ENCODE measurements at regions not wholly inside any gene's neighbourhood (a gene's known extent, or its start where the extent isn't known, plus 50 kb on each side); places are given as distances from the start of the nearest gene placed in this dataset.

GRCh38 chr17:14919631-14920213 lies 345.4 kb downstream of the PMP22 start:
- TF ChIP-seq CTCF (IDR thresholded peaks at IDR 0.05): no peak
- TF ChIP-seq POLR2A (IDR thresholded peaks at IDR 0.05): no peak
- no peak for TF ChIP-seq POLR2AphosphoS5 (IDR thresholded peaks at IDR 0.05)

Measured in breast epithelium (tissue), 3 donors.